Astrocyte (in vitro differentiated cells and primary cell): ENCODE measurements at regions not wholly inside any gene's neighbourhood (a gene's known extent, or its start where the extent isn't known, plus 50 kb on each side); places are given as distances from the start of the nearest gene placed in this dataset.

ENCODE experiments used
- CTCF ChIP-seq: IDR thresholded peaks from 2 replicates; pipeline ENCODE4 v1.5.1; 2011; ENCODE audit warnings: low read depth, mild to moderate bottlenecking, inconsistent platforms, low read length, moderate library complexity; ENCODE audit not compliant: insufficient read depth
- EZH2 ChIP-seq: IDR thresholded peaks from 2 replicates; pipeline ENCODE4 v1.6.1; 2012; ENCODE audit warnings: mild to moderate bottlenecking, low read length, inconsistent platforms; ENCODE audit not compliant: insufficient read depth

GRCh38 chr21:16578912-16579311, 849.1 kb downstream of the USP25 start:
- TF ChIP-seq CTCF (no peak), EZH2 (no peak)
